MM.1S (cell line): ENCODE measurements at regions not wholly inside any gene's neighbourhood (a gene's known extent, or its start where the extent isn't known, plus 50 kb on each side); places are given as distances from the start of the nearest gene placed in this dataset.
"Not testable (repeated sequence)": the region's sequence is repeated elsewhere in the genome, so short reads cannot be mapped to it uniquely, and the experiment has no call there.

Experiments used
- DNase-seq: peaks from one replicate; pipeline ENCODE4 v3.0.0-alpha.2; 2015
- H2AFZ ChIP-seq: fragments of 300-600 bp; sonication (generic); 2 replicates; pipeline ENCODE4 v1.6.0; 2016; ENCODE audit warnings: antibody characterized with exemption, low read length
- H3F3A ChIP-seq: fragments of 300-600 bp; sonication (generic); 2 replicates; pipeline ENCODE4 v1.6.1; 2016; ENCODE audit warnings: mild to moderate bottlenecking, antibody characterized with exemption, low read length, moderate library complexity, mixed read lengths; ENCODE audit not compliant: insufficient read depth
- H3K27ac ChIP-seq: fragments of 300-600 bp; sonication (generic); 2 replicates; pipeline ENCODE4 v1.5.1; 2016; ENCODE audit warnings: mild to moderate bottlenecking, low read length
- H3K27me3 ChIP-seq: fragments of 300-600 bp; sonication (generic); replicated peaks from 2 replicates; pipeline ENCODE4 v1.6.0; 2016; ENCODE audit warnings: low read length; ENCODE audit not compliant: insufficient read depth
- H3K36me3 ChIP-seq: fragments of 300-600 bp; sonication (generic); replicated peaks from 2 replicates; pipeline ENCODE4 v1.6.1; 2016; ENCODE audit warnings: mild to moderate bottlenecking, low read length, mixed read lengths; ENCODE audit not compliant: insufficient read depth
- H3K4me1 ChIP-seq: fragments of 300-600 bp; sonication (generic); 2 replicates; pipeline ENCODE4 v1.6.1; 2016; ENCODE audit warnings: low read length, mixed read lengths
- H3K4me2 ChIP-seq: fragments of 300-600 bp; sonication (generic); 2 replicates; pipeline ENCODE4 v1.6.0; 2016; ENCODE audit warnings: low read depth, low read length
- H3K4me3 ChIP-seq: fragments of 300-600 bp; sonication (generic); 2 replicates; pipeline ENCODE4 v1.5.1; 2016; ENCODE audit warnings: low read length, mixed read lengths
- H3K79me2 ChIP-seq: fragments of 300-600 bp; sonication (generic); 2 replicates; pipeline ENCODE4 v1.6.1; 2016; ENCODE audit warnings: mixed run types, low read length, mixed read lengths
- H3K9ac ChIP-seq: fragments of 300-600 bp; sonication (generic); 2 replicates; pipeline ENCODE4 v1.6.1; 2016; ENCODE audit warnings: low read length, mixed read lengths
- H3K9me2 ChIP-seq: fragments of 300-600 bp; sonication (generic); replicated peaks from 2 replicates; pipeline ENCODE4 v1.6.1; 2016; ENCODE audit warnings: mild to moderate bottlenecking, low read length, mixed read lengths; ENCODE audit not compliant: insufficient read depth
- H3K9me3 ChIP-seq: fragments of 300-600 bp; sonication (generic); replicated peaks from 2 replicates; pipeline ENCODE4 v1.6.1; 2016; ENCODE audit warnings: mild to moderate bottlenecking, low read length, mixed read lengths; ENCODE audit not compliant: insufficient read depth
- H4K20me1 ChIP-seq: fragments of 300-600 bp; sonication (generic); 2 replicates; pipeline ENCODE4 v1.6.1; 2016; ENCODE audit warnings: mild to moderate bottlenecking, low read length, moderate library complexity, mixed read lengths; ENCODE audit not compliant: insufficient read depth
- EZH2 ChIP-seq: fragments of 300-600 bp; sonication (generic); optimal IDR thresholded peaks from 2 replicates; pipeline ENCODE3; 2017; ENCODE audit warnings: low read depth, mild to moderate bottlenecking, antibody characterized with exemption, low read length, mixed read lengths
- EZH2phosphoT487 ChIP-seq: fragments of 300-600 bp; sonication (generic); IDR thresholded peaks from 2 replicates; pipeline ENCODE4 v1.6.1; 2018; ENCODE audit warnings: antibody characterized with exemption, low read length
- TF ChIP-seq, protein P1 (sequence below): fragments of 300-600 bp; sonication (generic); IDR thresholded peaks from 2 replicates; pipeline ENCODE4 v1.5.1; 2016; ENCODE audit warnings: antibody characterized with exemption, low read length, mixed read lengths

GRCh38 chr14:48243900-48244299, 568.5 kb upstream of the MDGA2 start:
- no peak overlapping the region for H3K4me2 ChIP-seq
- H3K79me2 ChIP-seq, result no peaks in the 10 kb centered on the region
- DNase-seq, result no peak
- no peak overlapping the region for H3K4me3 ChIP-seq
- no peak overlapping the region for H3K27ac ChIP-seq
- H3F3A ChIP-seq, result no peaks in the 10 kb centered on the region
- H3K27me3 ChIP-seq, result no peaks in the 10 kb centered on the region
- no peaks in the 10 kb centered on the region for H3K9me2 ChIP-seq
- H3K9ac ChIP-seq, result no peak overlapping the region
- H3K9me3 ChIP-seq, result no peaks in the 10 kb centered on the region
- TF ChIP-seq EZH2, result no peak
- TF ChIP-seq, protein P1, sequence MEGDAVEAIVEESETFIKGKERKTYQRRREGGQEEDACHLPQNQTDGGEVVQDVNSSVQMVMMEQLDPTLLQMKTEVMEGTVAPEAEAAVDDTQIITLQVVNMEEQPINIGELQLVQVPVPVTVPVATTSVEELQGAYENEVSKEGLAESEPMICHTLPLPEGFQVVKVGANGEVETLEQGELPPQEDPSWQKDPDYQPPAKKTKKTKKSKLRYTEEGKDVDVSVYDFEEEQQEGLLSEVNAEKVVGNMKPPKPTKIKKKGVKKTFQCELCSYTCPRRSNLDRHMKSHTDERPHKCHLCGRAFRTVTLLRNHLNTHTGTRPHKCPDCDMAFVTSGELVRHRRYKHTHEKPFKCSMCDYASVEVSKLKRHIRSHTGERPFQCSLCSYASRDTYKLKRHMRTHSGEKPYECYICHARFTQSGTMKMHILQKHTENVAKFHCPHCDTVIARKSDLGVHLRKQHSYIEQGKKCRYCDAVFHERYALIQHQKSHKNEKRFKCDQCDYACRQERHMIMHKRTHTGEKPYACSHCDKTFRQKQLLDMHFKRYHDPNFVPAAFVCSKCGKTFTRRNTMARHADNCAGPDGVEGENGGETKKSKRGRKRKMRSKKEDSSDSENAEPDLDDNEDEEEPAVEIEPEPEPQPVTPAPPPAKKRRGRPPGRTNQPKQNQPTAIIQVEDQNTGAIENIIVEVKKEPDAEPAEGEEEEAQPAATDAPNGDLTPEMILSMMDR, result no peak
- no peak for TF ChIP-seq EZH2phosphoT487
- H3K4me1 ChIP-seq, result no peaks in the 10 kb centered on the region
- no peaks in the 10 kb centered on the region for H3K36me3 ChIP-seq
- no peaks in the 10 kb centered on the region for H4K20me1 ChIP-seq
- H2AFZ ChIP-seq, result no peak overlapping the region

GRCh38 chr14:48229091-48229490, 553.7 kb upstream of the MDGA2 start:
- no peaks in the 10 kb centered on the region for H3K4me1 ChIP-seq
- H3K4me2 ChIP-seq, result no peak overlapping the region
- no peak overlapping the region for H3K9ac ChIP-seq
- H3F3A ChIP-seq, result no peaks in the 10 kb centered on the region
- no peaks in the 10 kb centered on the region for H3K9me3 ChIP-seq
- DNase-seq, result no peak
- H3K27ac ChIP-seq, result no peak overlapping the region
- H3K79me2 ChIP-seq, result no peaks in the 10 kb centered on the region
- H3K9me2 ChIP-seq, result no peaks in the 10 kb centered on the region
- no peak overlapping the region for H3K4me3 ChIP-seq
- H3K27me3 ChIP-seq, result no peaks in the 10 kb centered on the region
- H2AFZ ChIP-seq, result no peak overlapping the region
- TF ChIP-seq EZH2 (no peak), EZH2phosphoT487 (no peak)
- TF ChIP-seq, protein P1, result no peak
- no peaks in the 10 kb centered on the region for H3K36me3 ChIP-seq
- no peaks in the 10 kb centered on the region for H4K20me1 ChIP-seq

DNA sequence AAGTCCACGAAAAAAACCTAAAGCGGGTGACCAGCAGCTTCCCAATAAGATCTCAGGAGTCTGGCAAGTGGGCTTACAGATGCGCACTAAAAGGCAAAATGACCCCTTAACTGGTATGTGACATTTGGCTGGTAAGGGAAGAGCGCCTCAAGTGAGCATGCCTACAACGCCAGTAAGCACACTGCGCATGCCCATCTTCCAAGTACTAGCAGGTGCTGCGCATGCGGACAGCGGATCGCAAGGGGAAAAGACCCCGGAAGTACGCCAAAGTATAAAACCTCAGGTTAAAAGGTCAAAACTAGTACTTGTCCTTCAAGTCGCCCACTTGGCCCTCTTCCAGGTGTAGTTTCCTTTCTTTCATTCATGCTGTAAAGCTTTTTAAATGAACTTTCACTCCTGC, 518.5 kb upstream of the MDGA2 start:
- Histone ChIP-seq H3K9me2 (no peaks in the 10 kb centered on the region), H3K27me3 (no peaks in the 10 kb centered on the region), H3K27ac (no peak overlapping the region), H2AFZ (no peak overlapping the region), H3K9me3 (no peaks in the 10 kb centered on the region), H4K20me1 (no peaks in the 10 kb centered on the region), H3K4me2 (no peak overlapping the region), H3K4me3 (no peak overlapping the region), H3K79me2 (no peaks in the 10 kb centered on the region), H3F3A (no peaks in the 10 kb centered on the region), H3K9ac (no peak overlapping the region), H3K36me3 (no peaks in the 10 kb centered on the region), H3K4me1 (no peaks in the 10 kb centered on the region)
- TF ChIP-seq EZH2phosphoT487 (no peak), EZH2 (no peak)
- TF ChIP-seq, protein P1, result no peak
- DNase-seq, result no peak

DNA sequence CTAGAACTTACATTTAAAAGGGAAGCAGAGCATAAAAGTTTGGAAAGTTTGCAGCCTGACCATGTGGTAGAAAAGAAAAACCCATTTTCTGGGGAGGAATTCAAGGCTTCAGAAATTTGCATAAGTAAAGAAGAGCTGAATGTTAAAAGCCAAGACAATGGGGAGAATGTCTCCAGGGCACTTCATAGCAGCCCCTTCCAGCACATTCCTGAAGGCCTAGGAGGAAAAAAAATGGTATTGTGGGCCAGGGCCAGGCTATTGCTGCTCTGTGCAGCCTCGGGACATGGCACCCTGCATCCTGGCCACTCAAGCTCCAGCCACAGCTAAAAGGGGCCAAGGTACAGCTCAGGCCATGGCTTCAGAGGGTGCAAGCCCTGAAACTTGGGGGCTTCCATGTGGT, 474.2 kb upstream of the MDGA2 start:
- H4K20me1 ChIP-seq, H3K27me3 ChIP-seq, DNase-seq, H3K4me2 ChIP-seq, H3K4me1 ChIP-seq, H2AFZ ChIP-seq, H3K36me3 ChIP-seq, H3K4me3 ChIP-seq, H3K9me3 ChIP-seq, H3K27ac ChIP-seq, H3F3A ChIP-seq, H3K79me2 ChIP-seq, H3K9me2 ChIP-seq, H3K9ac ChIP-seq: not testable (repeated sequence)
